NB4 (cell line): ENCODE measurements at regions not wholly inside any gene's neighbourhood (a gene's known extent, or its start where the extent isn't known, plus 50 kb on each side); places are given as distances from the start of the nearest gene placed in this dataset.

Source experiments
- POLR2A ChIP-seq: IDR thresholded peaks from 2 replicates; pipeline ENCODE4 v1.6.1; 2011; ENCODE audit warnings: mild to moderate bottlenecking; ENCODE audit not compliant: insufficient read length; ENCODE audit errors: extremely low read depth
- TF ChIP-seq, protein P1 (sequence below): IDR thresholded peaks from one replicate; pipeline ENCODE4 v1.5.1; 2012; ENCODE audit warnings: low read depth, low read length

DNA sequence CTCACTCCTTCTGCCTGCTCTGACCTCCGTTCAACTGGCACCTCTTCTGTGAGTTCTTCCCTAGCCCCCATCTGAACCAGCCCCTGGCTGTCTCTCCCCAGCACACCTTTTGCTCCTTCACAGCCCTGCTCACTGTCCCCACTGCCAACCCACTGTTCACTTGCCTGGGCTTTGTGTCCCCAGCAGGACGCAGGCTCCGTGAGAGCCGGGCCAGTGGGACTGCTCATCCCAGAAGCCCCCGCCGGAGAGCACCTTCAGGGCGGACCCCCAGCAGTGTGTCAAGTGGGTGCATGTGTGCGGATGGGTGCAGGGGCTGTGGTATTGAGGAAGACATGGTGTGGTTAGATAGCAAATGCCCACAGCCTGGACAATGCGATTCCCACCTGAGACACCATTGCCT, 148.4 kb upstream of the RNF32 start:
- TF ChIP-seq, protein P1, sequence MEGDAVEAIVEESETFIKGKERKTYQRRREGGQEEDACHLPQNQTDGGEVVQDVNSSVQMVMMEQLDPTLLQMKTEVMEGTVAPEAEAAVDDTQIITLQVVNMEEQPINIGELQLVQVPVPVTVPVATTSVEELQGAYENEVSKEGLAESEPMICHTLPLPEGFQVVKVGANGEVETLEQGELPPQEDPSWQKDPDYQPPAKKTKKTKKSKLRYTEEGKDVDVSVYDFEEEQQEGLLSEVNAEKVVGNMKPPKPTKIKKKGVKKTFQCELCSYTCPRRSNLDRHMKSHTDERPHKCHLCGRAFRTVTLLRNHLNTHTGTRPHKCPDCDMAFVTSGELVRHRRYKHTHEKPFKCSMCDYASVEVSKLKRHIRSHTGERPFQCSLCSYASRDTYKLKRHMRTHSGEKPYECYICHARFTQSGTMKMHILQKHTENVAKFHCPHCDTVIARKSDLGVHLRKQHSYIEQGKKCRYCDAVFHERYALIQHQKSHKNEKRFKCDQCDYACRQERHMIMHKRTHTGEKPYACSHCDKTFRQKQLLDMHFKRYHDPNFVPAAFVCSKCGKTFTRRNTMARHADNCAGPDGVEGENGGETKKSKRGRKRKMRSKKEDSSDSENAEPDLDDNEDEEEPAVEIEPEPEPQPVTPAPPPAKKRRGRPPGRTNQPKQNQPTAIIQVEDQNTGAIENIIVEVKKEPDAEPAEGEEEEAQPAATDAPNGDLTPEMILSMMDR: no peak
- TF ChIP-seq POLR2A: no peak
